Brain microvascular endothelial cell (primary cell): ENCODE measurements at regions not wholly inside any gene's neighbourhood (a gene's known extent, or its start where the extent isn't known, plus 50 kb on each side); places are given as distances from the start of the nearest gene placed in this dataset.
A peak's percentile ranks its signal among the peaks of the same experiment; 100 is the strongest.

Experiments used
- DNase-seq: peaks from one replicate; pipeline ENCODE4 v3.0.0-alpha.2; 2020
- H3K27ac ChIP-seq: fragments of 250-450 bp; sonication (Bioruptor Pico); 2 replicates; pipeline ENCODE4 v1.5.1; 2020; ENCODE audit warnings: mild to moderate bottlenecking, moderate library complexity
- H3K27me3 ChIP-seq: fragments of 250-450 bp; sonication (Bioruptor Pico); replicated peaks from 2 replicates; pipeline ENCODE4 v1.5.1; 2020; ENCODE audit warnings: mild to moderate bottlenecking
- H3K36me3 ChIP-seq: fragments of 250-450 bp; sonication (Bioruptor Pico); replicated peaks from 2 replicates; pipeline ENCODE4 v1.5.1; 2020; ENCODE audit warnings: mild to moderate bottlenecking
- H3K4me3 ChIP-seq: 2 replicates; pipeline ENCODE4 v1.5.1; 2011; ENCODE audit warnings: low read depth, mild to moderate bottlenecking, control low read depth, low read length, moderate library complexity
- in situ Hi-C: cut with HindIII; loops from 2 replicates; pipeline ENCODE4 v1.10.0; 2017; ENCODE audit warnings: low sequenced_read_pairs, low pct_ligation_motif_present
- TF ChIP-seq, protein P1 (sequence below): IDR thresholded peaks from 2 replicates; pipeline ENCODE4 v1.5.1; 2011; ENCODE audit warnings: low read depth, mild to moderate bottlenecking, moderate library complexity, low read length, control low read depth, inconsistent platforms; ENCODE audit errors: missing control alignments

DNA sequence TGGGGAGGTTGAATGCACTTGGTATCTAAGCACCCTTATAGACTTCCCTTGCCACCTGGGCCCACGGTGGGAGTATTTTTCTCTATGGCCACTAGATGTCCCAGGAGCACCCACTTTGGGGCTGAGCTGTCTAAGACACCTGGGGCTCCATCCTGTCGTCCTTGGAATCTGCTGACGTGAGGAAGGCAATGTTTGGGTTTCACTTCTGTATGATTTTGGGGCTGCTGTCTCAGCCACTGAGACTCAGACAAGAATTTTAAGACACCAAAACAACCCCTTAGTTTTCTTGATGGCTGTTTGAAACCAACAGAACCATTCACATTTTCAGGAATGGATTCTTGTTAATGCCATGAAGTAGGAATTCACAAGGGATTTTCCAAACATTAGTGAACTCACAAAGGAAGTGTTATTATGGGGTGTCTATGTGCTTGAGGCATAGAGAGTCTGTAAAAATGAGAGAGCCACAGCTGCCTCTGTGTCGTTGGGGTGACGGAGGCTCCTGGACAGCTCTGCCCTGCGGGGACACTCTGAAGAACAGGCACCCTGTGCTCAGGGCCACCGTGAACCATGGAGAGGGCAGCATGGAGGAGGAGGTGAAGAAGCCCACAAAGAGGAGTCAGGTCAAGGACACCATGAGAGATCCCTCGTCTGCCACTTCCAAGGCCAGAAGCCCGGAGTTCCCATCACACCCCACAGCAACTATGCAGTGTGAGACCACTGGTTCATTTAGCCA, 106.8 kb upstream of the SPATA13 start:
- Histone ChIP-seq H3K36me3 (no peaks in the 10 kb centered on the region), H3K27ac (no peak overlapping the region), H3K4me3 (no peak overlapping the region), H3K27me3 (no peaks in the 10 kb centered on the region)
- in situ Hi-C loops: no loop called here
- TF ChIP-seq, protein P1, sequence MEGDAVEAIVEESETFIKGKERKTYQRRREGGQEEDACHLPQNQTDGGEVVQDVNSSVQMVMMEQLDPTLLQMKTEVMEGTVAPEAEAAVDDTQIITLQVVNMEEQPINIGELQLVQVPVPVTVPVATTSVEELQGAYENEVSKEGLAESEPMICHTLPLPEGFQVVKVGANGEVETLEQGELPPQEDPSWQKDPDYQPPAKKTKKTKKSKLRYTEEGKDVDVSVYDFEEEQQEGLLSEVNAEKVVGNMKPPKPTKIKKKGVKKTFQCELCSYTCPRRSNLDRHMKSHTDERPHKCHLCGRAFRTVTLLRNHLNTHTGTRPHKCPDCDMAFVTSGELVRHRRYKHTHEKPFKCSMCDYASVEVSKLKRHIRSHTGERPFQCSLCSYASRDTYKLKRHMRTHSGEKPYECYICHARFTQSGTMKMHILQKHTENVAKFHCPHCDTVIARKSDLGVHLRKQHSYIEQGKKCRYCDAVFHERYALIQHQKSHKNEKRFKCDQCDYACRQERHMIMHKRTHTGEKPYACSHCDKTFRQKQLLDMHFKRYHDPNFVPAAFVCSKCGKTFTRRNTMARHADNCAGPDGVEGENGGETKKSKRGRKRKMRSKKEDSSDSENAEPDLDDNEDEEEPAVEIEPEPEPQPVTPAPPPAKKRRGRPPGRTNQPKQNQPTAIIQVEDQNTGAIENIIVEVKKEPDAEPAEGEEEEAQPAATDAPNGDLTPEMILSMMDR: peak; percentile 85
- peak; percentile 36 for DNase-seq

DNA sequence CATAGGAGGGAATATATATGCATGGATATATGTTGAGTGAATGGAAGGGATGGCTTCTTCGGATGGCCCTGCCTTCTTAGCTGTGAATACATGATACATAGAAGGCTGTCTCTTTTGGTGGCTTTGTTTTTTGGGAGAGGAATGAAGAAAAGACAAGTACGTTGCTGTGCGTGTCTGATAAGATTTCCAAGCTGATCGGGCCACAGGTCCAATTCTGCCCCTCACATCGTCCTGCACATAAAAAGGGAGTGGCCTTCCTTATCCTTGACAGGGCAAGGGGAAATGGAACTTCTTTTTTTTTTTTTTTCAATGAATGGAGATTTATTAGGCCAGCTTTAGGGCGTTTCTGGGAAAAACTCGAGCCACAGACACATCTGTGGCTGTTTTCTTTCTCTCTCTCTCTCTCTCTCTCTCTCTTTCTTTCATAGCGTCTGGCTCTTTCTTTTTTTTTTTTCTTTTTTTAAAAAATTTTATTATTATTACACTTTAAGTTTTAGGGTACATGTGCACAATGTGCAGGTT, 103.8 kb upstream of the SPATA13 start:
- Histone ChIP-seq H3K27me3 (no peaks in the 10 kb centered on the region), H3K27ac (no peak overlapping the region), H3K36me3 (no peaks in the 10 kb centered on the region), H3K4me3 (no peak overlapping the region)
- no peak for DNase-seq
- in situ Hi-C loops: no loop called here
- TF ChIP-seq, protein P1: no peak

DNA sequence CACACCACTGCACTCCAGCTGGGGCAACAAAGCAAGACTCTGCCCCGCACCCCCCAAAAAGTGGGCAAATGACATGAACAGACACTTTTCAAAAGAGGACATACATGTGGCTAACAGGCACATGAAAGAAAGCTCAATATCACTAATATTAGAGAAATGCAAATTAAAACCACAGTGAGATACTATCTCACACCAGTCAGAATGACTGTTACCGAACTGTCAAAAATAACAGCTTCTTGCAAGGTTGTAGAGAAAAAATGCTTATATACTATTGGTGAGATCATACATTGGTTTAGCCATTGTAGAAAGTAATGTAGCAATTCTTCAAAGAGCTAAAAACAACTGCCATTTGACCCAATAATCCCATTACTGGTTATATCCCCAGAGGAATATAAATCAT, 99.5 kb upstream of the SPATA13 start:
- DNase-seq: no peak
- no peak overlapping the region for H3K27ac ChIP-seq
- in situ Hi-C loops: no loop called here
- no peaks in the 10 kb centered on the region for H3K27me3 ChIP-seq
- TF ChIP-seq, protein P1: no peak
- no peaks in the 10 kb centered on the region for H3K36me3 ChIP-seq
- no peak overlapping the region for H3K4me3 ChIP-seq

DNA sequence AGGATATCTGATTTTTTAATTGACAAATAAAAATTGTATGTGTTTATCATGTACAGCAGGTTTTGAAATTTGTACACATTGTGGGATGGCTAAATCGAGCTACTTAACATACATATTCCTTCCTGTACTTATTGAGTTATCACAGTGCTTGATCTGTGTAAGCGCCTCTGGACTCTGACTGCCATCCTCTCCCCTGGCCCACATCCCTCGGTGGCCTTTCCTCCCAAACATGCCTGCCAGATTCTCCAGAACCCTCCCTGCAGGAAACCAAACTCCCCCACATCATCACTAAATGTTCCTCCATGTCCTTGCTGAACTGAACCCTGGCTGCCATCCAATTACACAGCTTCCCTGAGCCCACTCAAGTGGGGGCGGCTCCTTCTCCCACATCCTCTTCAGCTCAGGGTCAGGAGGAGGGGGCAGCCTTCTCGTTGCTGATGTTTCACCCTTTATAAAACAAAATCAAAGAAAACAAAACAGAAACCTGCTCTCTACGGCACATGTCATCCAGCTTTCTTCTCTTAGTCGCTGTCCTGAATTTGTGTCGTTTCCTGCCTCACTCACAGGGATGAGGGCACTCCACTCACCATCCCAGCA, 97.1 kb upstream of the SPATA13 start:
- TF ChIP-seq, protein P1: no peak
- no peak for DNase-seq
- no peak overlapping the region for H3K4me3 ChIP-seq
- H3K27ac ChIP-seq: no peak overlapping the region
- no peaks in the 10 kb centered on the region for H3K36me3 ChIP-seq
- no peaks in the 10 kb centered on the region for H3K27me3 ChIP-seq
- in situ Hi-C loops: no loop called here

DNA sequence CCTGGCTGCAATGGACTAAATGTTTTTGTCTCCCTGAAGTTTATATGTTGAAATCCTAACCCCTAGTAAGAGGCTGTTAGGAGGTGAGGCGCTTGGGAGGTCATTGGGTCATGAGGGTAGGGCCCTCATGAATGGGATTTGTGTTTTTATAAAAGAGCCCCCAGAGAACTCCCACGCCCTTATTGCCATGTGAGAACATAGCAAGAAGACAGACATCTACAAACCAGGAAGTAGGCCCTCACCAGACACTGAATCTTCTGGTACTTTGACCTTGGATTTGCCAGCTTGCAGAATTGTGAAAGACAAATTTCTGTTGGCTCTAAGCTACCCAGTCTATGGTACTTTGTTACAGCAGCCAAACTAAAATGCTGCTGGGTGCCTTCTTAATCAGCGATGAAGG, 96.1 kb upstream of the SPATA13 start:
- Histone ChIP-seq H3K4me3 (no peak overlapping the region), H3K27me3 (no peaks in the 10 kb centered on the region), H3K36me3 (no peaks in the 10 kb centered on the region), H3K27ac (no peak overlapping the region)
- DNase-seq: no peak
- TF ChIP-seq, protein P1: no peak
- in situ Hi-C loops: no loop called here
